ENCODE measurements at regions not wholly inside any gene's neighbourhood (a gene's known extent, or its start where the extent isn't known, plus 50 kb on each side); places are given as distances from the start of the nearest gene placed in this dataset.
"Not testable (repeated sequence)": the region's sequence is repeated elsewhere in the genome, so short reads cannot be mapped to it uniquely, and the experiment has no call there.

- DNase-seq (ENCODE audit: low read depth in 2 of 2, low spot score in 1 of 2): no peak
Observed at GRCh38 chr6:16832043-16832567, 70.8 kb upstream of the ATXN1 start.

DNA sequence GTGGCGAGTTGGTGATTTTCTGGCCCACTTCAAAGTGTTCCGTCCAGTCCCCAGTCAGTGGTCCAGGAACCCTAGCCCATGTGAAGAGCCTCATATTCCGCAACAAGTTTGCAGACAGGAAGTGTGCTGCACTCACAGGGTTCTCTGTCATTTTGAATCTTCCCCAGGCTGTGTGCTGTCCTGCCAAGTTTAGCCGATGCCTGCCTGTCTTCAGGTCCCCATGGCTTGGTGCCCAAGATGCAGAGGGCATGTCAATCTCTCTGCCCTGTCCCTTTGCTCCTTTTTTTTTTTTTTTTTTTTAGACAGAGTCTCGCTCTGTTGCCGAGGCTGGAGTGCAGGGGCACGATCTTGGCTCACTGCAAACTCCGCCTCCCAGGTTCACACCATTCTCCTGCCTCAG lies 69.9 kb upstream of the ATXN1 start:
- no peak for DNase-seq (ENCODE audit: low read depth in 2 of 2, low spot score in 1 of 2)

DNA sequence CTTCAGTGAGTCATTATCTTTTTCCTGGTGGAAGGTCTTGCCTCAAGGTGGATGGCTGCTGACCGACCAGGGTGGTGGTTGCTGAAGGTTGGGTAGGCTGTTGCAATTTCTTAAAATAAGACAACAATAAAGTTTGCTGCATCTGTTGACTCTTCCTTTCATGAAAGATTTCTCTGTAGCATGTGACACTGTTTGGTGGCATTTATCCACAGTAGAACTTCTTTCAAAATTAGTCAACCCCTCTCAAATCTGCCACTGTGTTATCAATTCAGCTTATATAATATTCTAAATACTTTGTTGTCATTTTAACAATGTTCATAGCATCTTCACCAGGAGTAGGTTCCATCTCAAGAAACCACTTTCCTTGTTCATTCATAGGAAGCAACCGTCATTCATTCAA lies 66.8 kb upstream of the ATXN1 start:
- no peak for DNase-seq (ENCODE audit: low read depth in 2 of 2, low spot score in 1 of 2)

DNA sequence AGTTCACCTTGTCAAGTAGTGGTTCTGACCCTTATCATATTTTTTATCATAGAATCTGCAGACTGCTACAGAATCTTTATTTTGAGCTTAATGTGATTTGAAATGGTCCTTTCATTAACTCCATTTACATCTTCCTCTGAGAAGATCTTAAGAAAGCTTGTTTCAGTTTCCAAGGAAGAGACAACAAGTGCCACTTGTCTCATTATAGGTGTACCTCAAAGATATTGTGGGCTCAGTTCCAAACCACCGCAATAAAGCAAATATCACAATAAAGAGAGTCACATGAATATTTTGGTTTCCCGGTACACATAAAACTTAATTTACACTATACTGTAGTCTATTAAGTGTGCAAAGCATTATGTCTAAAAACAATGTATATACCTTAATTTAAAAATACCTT lies 66.4 kb upstream of the ATXN1 start:
- no peak for DNase-seq (ENCODE audit: low read depth in 2 of 2, low spot score in 1 of 2)

GRCh38 chr6:16825784-16826183 lies 64.5 kb upstream of the ATXN1 start:
- DNase-seq (ENCODE audit: low read depth in 2 of 2, low spot score in 1 of 2): no peak

- no peak for DNase-seq (ENCODE audit: low read depth in 2 of 2, low spot score in 1 of 2)
Observed at GRCh38 chr6:16824845-16825685, 63.8 kb upstream of the ATXN1 start.

DNA sequence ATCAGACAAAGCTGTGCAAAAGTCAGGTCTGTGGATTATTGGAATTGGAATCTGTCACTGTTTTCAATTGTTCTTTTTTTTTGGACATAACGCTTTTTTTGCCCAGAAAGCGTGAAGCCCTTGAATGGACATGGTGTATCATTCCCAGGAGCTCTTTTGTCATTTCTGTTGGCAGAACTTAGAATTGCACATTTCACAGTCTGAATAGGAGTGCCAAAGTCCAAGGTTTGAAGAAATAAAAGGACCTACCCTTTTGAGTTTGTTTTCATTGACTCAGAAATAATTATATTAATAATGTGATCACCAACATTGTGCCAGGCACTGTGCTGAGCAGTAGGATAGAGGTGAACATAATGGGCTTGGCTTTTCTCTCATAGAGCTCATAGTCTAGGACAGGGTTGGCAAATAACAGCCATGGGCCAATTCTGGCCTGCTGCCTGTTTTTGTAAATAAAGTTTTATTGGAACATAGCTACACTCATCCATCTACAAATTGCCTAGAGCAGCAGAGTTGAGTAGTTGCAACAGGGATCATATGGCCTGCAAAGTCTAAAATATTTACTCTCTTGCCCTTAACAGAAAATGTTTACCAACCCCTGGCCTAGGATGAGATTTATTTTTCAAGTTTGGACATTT lies 62.6 kb upstream of the ATXN1 start:
- no peak for DNase-seq (ENCODE audit: low read depth in 2 of 2, low spot score in 1 of 2)

DNA sequence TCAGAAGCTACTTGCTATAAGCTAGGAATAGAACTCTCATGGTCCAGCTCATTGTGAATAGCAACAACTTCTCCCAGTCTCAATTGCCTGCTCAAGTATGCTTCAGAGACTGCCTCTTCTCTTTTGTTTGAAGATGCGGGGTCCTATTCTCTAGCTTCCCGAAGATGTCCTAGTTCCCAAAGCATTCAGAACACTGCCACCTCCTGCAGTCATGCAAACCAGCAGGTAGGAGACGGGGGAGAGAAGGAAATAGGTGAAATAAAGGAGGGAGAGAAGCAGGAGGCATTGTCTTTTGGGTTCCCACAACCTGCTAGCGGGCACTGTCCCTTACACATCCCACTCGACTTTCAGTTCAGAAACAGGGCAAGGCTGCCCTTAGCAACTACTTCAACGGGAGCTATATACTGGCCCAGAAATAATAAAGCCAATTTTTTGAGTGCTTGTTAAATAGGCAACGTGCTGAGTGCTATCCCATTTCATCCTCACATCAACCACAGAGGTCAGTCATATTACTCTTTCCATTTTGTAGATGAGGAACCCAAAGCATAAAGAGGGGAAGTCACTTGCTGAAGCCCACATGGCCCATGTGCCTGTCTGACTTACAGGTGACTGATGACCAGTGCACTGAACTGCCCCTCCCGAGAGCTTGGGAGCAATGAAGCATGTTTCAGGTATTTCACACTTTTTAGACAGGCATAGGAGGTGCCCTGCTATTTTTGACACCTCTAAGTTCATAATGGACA lies 61.9 kb upstream of the ATXN1 start:
- no peak for DNase-seq (ENCODE audit: low read depth in 2 of 2, low spot score in 1 of 2)

- no peak for DNase-seq (ENCODE audit: low read depth in 2 of 2, low spot score in 1 of 2)
Observed at GRCh38 chr6:16822529-16822928, 61.3 kb upstream of the ATXN1 start.

DNA sequence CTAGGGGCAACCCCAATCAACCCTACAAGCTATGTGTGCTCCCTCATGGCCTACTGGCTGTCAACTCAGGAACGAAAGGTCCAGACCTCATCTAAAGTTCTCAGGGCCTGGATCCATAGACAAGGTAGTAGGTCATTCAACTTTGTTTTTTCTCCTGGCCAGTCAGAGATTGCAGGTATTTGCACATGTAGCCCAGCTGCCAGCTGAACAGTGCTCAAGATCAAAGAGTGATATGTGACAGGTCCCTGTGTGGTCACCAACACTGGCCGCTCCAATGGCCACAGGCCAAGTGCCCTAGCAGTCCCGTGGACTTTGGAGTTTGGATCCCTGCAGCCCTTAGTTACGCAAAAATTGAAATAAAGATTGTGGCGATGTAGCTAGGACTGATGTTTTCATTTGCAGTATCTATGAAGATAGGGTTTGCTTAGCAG lies 60.6 kb upstream of the ATXN1 start:
- DNase-seq (ENCODE audit: low read depth in 2 of 2, low spot score in 1 of 2): no peak

DNA sequence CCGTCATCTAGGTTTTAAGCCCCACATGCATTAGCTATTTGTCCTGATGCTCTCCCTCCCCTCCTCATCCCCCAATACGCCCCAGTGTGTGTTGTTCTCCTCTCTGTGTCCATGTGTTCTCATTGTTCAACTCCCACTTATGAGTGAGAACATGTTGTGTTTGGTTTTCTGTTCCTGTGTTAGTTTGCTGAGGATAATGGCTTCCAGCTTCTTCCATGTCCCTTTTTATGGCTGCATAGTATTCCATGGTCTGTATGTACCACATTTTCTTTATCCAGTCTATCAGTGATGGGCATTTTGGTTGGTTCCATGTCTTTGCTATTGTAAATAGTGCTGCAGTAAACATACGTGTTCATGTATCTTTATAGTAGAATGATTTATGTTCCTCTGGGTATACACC lies 59.0 kb upstream of the ATXN1 start:
- not testable (repeated sequence) for DNase-seq (ENCODE audit: low read depth in 2 of 2, low spot score in 1 of 2)

GRCh38 chr6:16819752-16820151 lies 58.5 kb upstream of the ATXN1 start:
- DNase-seq (ENCODE audit: low read depth in 2 of 2, low spot score in 1 of 2): no peak

GRCh38 chr6:16818992-16819626 lies 57.8 kb upstream of the ATXN1 start:
- no peak for DNase-seq (ENCODE audit: low read depth in 2 of 2, low spot score in 1 of 2)

DNA sequence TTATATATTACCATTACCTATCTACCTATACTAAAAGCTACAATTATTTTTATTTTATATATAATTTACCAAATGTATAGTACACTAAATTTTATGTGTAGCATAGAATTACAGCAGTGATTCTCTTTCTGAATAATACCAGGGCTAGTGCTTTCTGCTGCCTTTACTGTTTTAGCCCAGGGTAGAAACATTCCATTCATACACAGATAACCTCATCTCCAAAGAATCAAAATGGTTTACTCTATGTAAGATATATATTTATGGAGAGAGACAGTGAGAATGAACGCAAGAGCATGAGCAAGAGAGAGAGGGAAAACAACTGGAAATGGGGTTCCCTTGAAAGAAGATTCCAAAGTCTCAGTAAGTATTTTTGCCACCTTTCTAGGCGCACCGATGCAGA lies 56.3 kb upstream of the ATXN1 start:
- DNase-seq (ENCODE audit: low read depth in 2 of 2, low spot score in 1 of 2): no peak

- no peak for DNase-seq (ENCODE audit: low read depth in 2 of 2, low spot score in 1 of 2)
Observed at GRCh38 chr6:16816891-16817290, 55.6 kb upstream of the ATXN1 start.

GRCh38 chr6:16812993-16813392 lies 51.7 kb upstream of the ATXN1 start:
- DNase-seq (ENCODE audit: low read depth in 2 of 2, low spot score in 1 of 2): no peak

DNA sequence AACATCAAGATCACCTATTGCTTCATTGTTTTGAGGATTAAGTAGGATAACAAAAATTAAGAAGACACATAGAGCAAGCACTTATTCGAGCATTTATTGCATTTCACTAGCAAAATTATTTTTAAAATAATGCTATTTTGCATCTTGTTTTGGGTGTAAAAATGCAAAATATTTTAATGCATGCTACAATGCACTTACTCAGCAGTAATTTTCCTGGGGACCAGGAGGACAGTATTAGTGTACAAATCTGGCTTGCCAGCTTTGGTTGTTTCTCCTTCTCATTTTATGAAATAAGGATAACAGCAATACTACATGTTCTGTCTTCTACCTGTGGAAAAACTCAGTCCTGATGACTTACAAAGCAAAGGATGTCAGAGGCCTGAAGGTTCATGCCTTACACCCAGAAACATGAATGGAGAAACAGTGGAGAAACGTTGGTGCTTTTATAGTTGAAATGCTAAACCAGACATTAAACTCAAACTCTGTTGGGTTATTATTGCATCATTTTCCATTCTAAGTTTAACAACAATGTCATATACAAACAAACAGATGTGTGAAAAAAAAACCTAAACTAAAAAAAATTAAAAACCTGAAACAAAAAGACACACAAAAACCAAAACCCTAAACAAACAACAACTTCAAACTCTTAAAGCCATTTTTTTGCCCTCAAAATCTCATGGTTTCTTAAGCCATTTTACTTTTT lies 50.2 kb upstream of the ATXN1 start:
- no peak for DNase-seq (ENCODE audit: low read depth in 2 of 2, low spot score in 1 of 2)
